ENCODE measurements at regions not wholly inside any gene's neighbourhood (a gene's known extent, or its start where the extent isn't known, plus 50 kb on each side); places are given as distances from the start of the nearest gene placed in this dataset.

- Mint-ChIP-seq H3K4me3 (no peak overlapping the region), H3K36me3 (peaks cover 0 to 3% (median 0%) of the 10 kb centered on the region in 3 donors), H3K27ac (peak overlapping the region in 1 of 8 donors; percentile 24), H3K9me3 (no peaks in the 10 kb centered on the region), H3K27me3 (peaks cover 0 to 3% of the 10 kb centered on the region in 2 donors), H3K4me1 (no peaks in the 10 kb centered on the region)
- ChIA-PET CTCF (no interaction called here), POLR2A (no interaction called here)
- Histone ChIP-seq H3K4me1 (ENCODE audit: insufficient read depth, low read length) (no peaks in the 10 kb centered on the region), H3K4me3 (ENCODE audit: low read length) (no peak overlapping the region), H3K36me3 (ENCODE audit: insufficient read depth, low read length) (no peaks in the 10 kb centered on the region), H3K9me3 (ENCODE audit: low read length) (no peaks in the 10 kb centered on the region), H3K27ac (ENCODE audit: low read depth, low read length) (no peak overlapping the region), H3K27me3 (ENCODE audit: insufficient read depth, low read length, poor library complexity, severe bottlenecking) (no peaks in the 10 kb centered on the region)
- no peak for DNase-seq
These were observed 121.2 kb downstream of the DUSP10 start for GRCh38 chr1:221620437-221621384.

- no peak overlapping the region for H3K4me3 ChIP-seq (ENCODE audit: low read length)
These were observed 120.2 kb downstream of the DUSP10 start for GRCh38 chr1:221621683-221622082.

GRCh38 chr1:221622389-221622788 lies 119.5 kb downstream of the DUSP10 start:
- ChIA-PET POLR2A (no interaction called here), CTCF (no interaction called here)
- Mint-ChIP-seq H3K36me3 (peaks cover 0 to 3% (median 0%) of the 10 kb centered on the region in 3 donors), H3K4me3 (no peak overlapping the region), H3K27me3 (peaks cover 0 to 4% of the 10 kb centered on the region in 2 donors), H3K9me3 (no peaks in the 10 kb centered on the region), H3K4me1 (no peaks in the 10 kb centered on the region), H3K27ac (no peak overlapping the region)
- no peaks in the 10 kb centered on the region for H3K27me3 ChIP-seq (ENCODE audit: insufficient read depth, low read length, poor library complexity, severe bottlenecking)
- no peak for DNase-seq
- H3K4me1 ChIP-seq (ENCODE audit: insufficient read depth, low read length) = no peaks in the 10 kb centered on the region
- H3K36me3 ChIP-seq (ENCODE audit: insufficient read depth, low read length) = no peaks in the 10 kb centered on the region
- H3K4me3 ChIP-seq (ENCODE audit: low read length) = no peak overlapping the region
- no peak overlapping the region for H3K27ac ChIP-seq (ENCODE audit: low read depth, low read length)
- no peaks in the 10 kb centered on the region for H3K9me3 ChIP-seq (ENCODE audit: low read length)

More at GRCh38 chr1:221621683-221622082, 120.2 kb downstream of the DUSP10 start:
- Histone ChIP-seq H3K9me3 (ENCODE audit: low read length) (no peaks in the 10 kb centered on the region), H3K27me3 (ENCODE audit: insufficient read depth, low read length, poor library complexity, severe bottlenecking) (no peaks in the 10 kb centered on the region), H3K36me3 (ENCODE audit: insufficient read depth, low read length) (no peaks in the 10 kb centered on the region), H3K4me1 (ENCODE audit: insufficient read depth, low read length) (no peaks in the 10 kb centered on the region), H3K27ac (ENCODE audit: low read depth, low read length) (no peak overlapping the region)
- no peak overlapping the region for H3K4me3 Mint-ChIP-seq
- H3K27ac Mint-ChIP-seq = no peak overlapping the region
- CTCF ChIA-PET = no interaction called here
- H3K9me3 Mint-ChIP-seq = no peaks in the 10 kb centered on the region
- DNase-seq = no peak
- H3K36me3 Mint-ChIP-seq = peaks cover 0 to 3% (median 0%) of the 10 kb centered on the region in 3 donors
- POLR2A ChIA-PET = no interaction called here
- H3K27me3 Mint-ChIP-seq = peaks cover 0 to 4% of the 10 kb centered on the region in 2 donors
- H3K4me1 Mint-ChIP-seq = no peaks in the 10 kb centered on the region

- H3K27ac Mint-ChIP-seq = no peak overlapping the region
- no peaks in the 10 kb centered on the region for H3K4me1 Mint-ChIP-seq
- H3K9me3 Mint-ChIP-seq = no peaks in the 10 kb centered on the region
- no peak overlapping the region for H3K27ac ChIP-seq (ENCODE audit: low read depth, low read length)
- no peaks in the 10 kb centered on the region for H3K36me3 Mint-ChIP-seq
- H3K27me3 Mint-ChIP-seq = peaks cover 0 to 4% of the 10 kb centered on the region in 2 donors
- H3K27me3 ChIP-seq (ENCODE audit: insufficient read depth, low read length, poor library complexity, severe bottlenecking) = no peaks in the 10 kb centered on the region
- H3K36me3 ChIP-seq (ENCODE audit: insufficient read depth, low read length) = no peaks in the 10 kb centered on the region
- no peaks in the 10 kb centered on the region for H3K9me3 ChIP-seq (ENCODE audit: low read length)
- no peak overlapping the region for H3K4me3 ChIP-seq (ENCODE audit: low read length)
- POLR2A ChIA-PET = no interaction called here
- H3K4me1 ChIP-seq (ENCODE audit: insufficient read depth, low read length) = no peaks in the 10 kb centered on the region
- CTCF ChIA-PET = no interaction called here
- no peak for DNase-seq
- H3K4me3 Mint-ChIP-seq = no peak overlapping the region
These were observed 116.9 kb downstream of the DUSP10 start for GRCh38 chr1:221625026-221625425.

GRCh38 chr1:221626041-221626440 lies 115.8 kb downstream of the DUSP10 start:
- Histone ChIP-seq H3K27ac (ENCODE audit: low read depth, low read length) (no peak overlapping the region), H3K4me1 (ENCODE audit: insufficient read depth, low read length) (no peaks in the 10 kb centered on the region), H3K36me3 (ENCODE audit: insufficient read depth, low read length) (no peaks in the 10 kb centered on the region), H3K4me3 (ENCODE audit: low read length) (no peak overlapping the region), H3K9me3 (ENCODE audit: low read length) (no peaks in the 10 kb centered on the region), H3K27me3 (ENCODE audit: insufficient read depth, low read length, poor library complexity, severe bottlenecking) (no peaks in the 10 kb centered on the region)
- no peak for DNase-seq
- CTCF ChIA-PET = no interaction called here
- Mint-ChIP-seq H3K36me3 (no peaks in the 10 kb centered on the region), H3K4me1 (no peaks in the 10 kb centered on the region), H3K9me3 (no peaks in the 10 kb centered on the region), H3K27ac (no peak overlapping the region), H3K4me3 (no peak overlapping the region), H3K27me3 (peaks cover 0 to 4% of the 10 kb centered on the region in 2 donors)
- POLR2A ChIA-PET = no interaction called here

- DNase-seq = no peak
- no peaks in the 10 kb centered on the region for H3K36me3 ChIP-seq (ENCODE audit: insufficient read depth, low read length)
- Mint-ChIP-seq H3K27me3 (peaks cover 0 to 1% of the 10 kb centered on the region in 2 donors), H3K9me3 (no peaks in the 10 kb centered on the region), H3K27ac (no peak overlapping the region), H3K4me1 (peaks cover 0 to 1% (median 0%) of the 10 kb centered on the region in 3 donors), H3K4me3 (no peak overlapping the region), H3K36me3 (no peaks in the 10 kb centered on the region)
- H3K4me1 ChIP-seq (ENCODE audit: insufficient read depth, low read length) = no peaks in the 10 kb centered on the region
- H3K27ac ChIP-seq (ENCODE audit: low read depth, low read length) = no peak overlapping the region
- no peak overlapping the region for H3K4me3 ChIP-seq (ENCODE audit: low read length)
- H3K9me3 ChIP-seq (ENCODE audit: low read length) = no peaks in the 10 kb centered on the region
- CTCF ChIA-PET = no interaction called here
- POLR2A ChIA-PET = no interaction called here
- no peaks in the 10 kb centered on the region for H3K27me3 ChIP-seq (ENCODE audit: insufficient read depth, low read length, poor library complexity, severe bottlenecking)
These were observed 111.7 kb downstream of the DUSP10 start for GRCh38 chr1:221630236-221630635.

GRCh38 chr1:221631556-221631955 lies 110.3 kb downstream of the DUSP10 start:
- CTCF ChIA-PET = interaction anchor here (1.1 kb wide), 1 partner anchor 75 kb away, joined by 3 read pairs; no protein-coding TSS in a partner anchor
- H3K27me3 Mint-ChIP-seq = no peaks in the 10 kb centered on the region
- Histone ChIP-seq H3K9me3 (ENCODE audit: low read length) (no peaks in the 10 kb centered on the region), H3K27me3 (ENCODE audit: insufficient read depth, low read length, poor library complexity, severe bottlenecking) (no peaks in the 10 kb centered on the region), H3K4me1 (ENCODE audit: insufficient read depth, low read length) (no peaks in the 10 kb centered on the region), H3K36me3 (ENCODE audit: insufficient read depth, low read length) (no peaks in the 10 kb centered on the region), H3K4me3 (ENCODE audit: low read length) (no peak overlapping the region), H3K27ac (ENCODE audit: low read depth, low read length) (no peak overlapping the region)
- no peaks in the 10 kb centered on the region for H3K36me3 Mint-ChIP-seq
- peaks cover 0 to 1% (median 0%) of the 10 kb centered on the region in 3 donors for H3K4me1 Mint-ChIP-seq
- no peak for DNase-seq
- POLR2A ChIA-PET = no interaction called here
- H3K27ac Mint-ChIP-seq = peak overlapping the region in 1 of 8 donors; percentile 32
- H3K4me3 Mint-ChIP-seq = no peak overlapping the region
- no peaks in the 10 kb centered on the region for H3K9me3 Mint-ChIP-seq

GRCh38 chr1:221632072-221632471 lies 109.8 kb downstream of the DUSP10 start:
- ChIA-PET POLR2A (no interaction called here), CTCF (interaction anchor here (1.1 kb wide), 1 partner anchor 74 kb away, joined by 3 read pairs; no protein-coding TSS in a partner anchor)
- no peak for DNase-seq
- H3K9me3 Mint-ChIP-seq = no peaks in the 10 kb centered on the region
- H3K4me1 Mint-ChIP-seq = peaks cover 0 to 1% (median 0%) of the 10 kb centered on the region in 3 donors
- Histone ChIP-seq H3K27ac (ENCODE audit: low read depth, low read length) (no peak overlapping the region), H3K36me3 (ENCODE audit: insufficient read depth, low read length) (no peaks in the 10 kb centered on the region), H3K27me3 (ENCODE audit: insufficient read depth, low read length, poor library complexity, severe bottlenecking) (no peaks in the 10 kb centered on the region), H3K4me1 (ENCODE audit: insufficient read depth, low read length) (no peaks in the 10 kb centered on the region), H3K9me3 (ENCODE audit: low read length) (no peaks in the 10 kb centered on the region), H3K4me3 (ENCODE audit: low read length) (no peak overlapping the region)
- no peaks in the 10 kb centered on the region for H3K27me3 Mint-ChIP-seq
- no peak overlapping the region for H3K4me3 Mint-ChIP-seq
- H3K27ac Mint-ChIP-seq = no peak overlapping the region
- no peaks in the 10 kb centered on the region for H3K36me3 Mint-ChIP-seq

All from CD8-positive, alpha-beta memory T cell (primary cell).